SK-N-SH treated with all-trans-retinoic acid at 6 μM for 48 hours (cell line): ENCODE measurements at regions not wholly inside any gene's neighbourhood (a gene's known extent, or its start where the extent isn't known, plus 50 kb on each side); places are given as distances from the start of the nearest gene placed in this dataset.

Experiments
- ATAC-seq: fragments of 200-7000 bp; cut with Tn5 transposase; 3 replicates; pipeline ENCODE4 v1.9.1; 2020; ENCODE audit warnings: mild to moderate bottlenecking, moderate library complexity
- ARNTL ChIP-seq: fragments of 450-650 bp; formaldehyde crosslinking; IDR thresholded peaks from 2 replicates; pipeline ENCODE4 v1.5.0; 2020; ENCODE audit warnings: low read depth, mild to moderate bottlenecking, moderate library complexity, borderline replicate concordance
- CREB5 ChIP-seq: fragments of 250-450 bp; sonication (Bioruptor Pico); IDR thresholded peaks from 2 replicates; pipeline ENCODE4 v1.5.1; 2020; ENCODE audit warnings: low read depth, mild to moderate bottlenecking, moderate library complexity
- CSDC2 ChIP-seq: fragments of 250-450 bp; sonication (Bioruptor Pico); IDR thresholded peaks from 2 replicates; pipeline ENCODE4 v1.5.0; 2020; ENCODE audit warnings: mild to moderate bottlenecking, moderate library complexity
- GLIS3 ChIP-seq: fragments of 250-450 bp; sonication (Bioruptor Pico); IDR thresholded peaks from 2 replicates; pipeline ENCODE4 v1.5.0; 2020; ENCODE audit warnings: mild to moderate bottlenecking, moderate library complexity
- ISL1 ChIP-seq: fragments of 250-450 bp; sonication (Bioruptor Pico); IDR thresholded peaks from 2 replicates; pipeline ENCODE4 v2.1.2; 2022; ENCODE audit warnings: mild to moderate bottlenecking, moderate library complexity
- OSR1 ChIP-seq: fragments of 250-450 bp; sonication (Bioruptor Pico); IDR thresholded peaks from 2 replicates; pipeline ENCODE4 v1.8.0; 2022; ENCODE audit warnings: moderate library complexity, mild to moderate bottlenecking, inconsistent platforms
- PATZ1 ChIP-seq: fragments of 250-450 bp; sonication (Bioruptor Pico); IDR thresholded peaks from 2 replicates; pipeline ENCODE4 v1.8.0; 2020; ENCODE audit warnings: mild to moderate bottlenecking, moderate library complexity, borderline replicate concordance
- PPARA ChIP-seq: fragments of 250-450 bp; sonication (Bioruptor Pico); IDR thresholded peaks from 2 replicates; pipeline ENCODE4 v1.5.0; 2020; ENCODE audit warnings: mild to moderate bottlenecking, borderline replicate concordance
- RARB ChIP-seq: fragments of 250-450 bp; sonication (Bioruptor Pico); IDR thresholded peaks from 2 replicates; pipeline ENCODE4 v1.8.0; 2021; ENCODE audit warnings: mild to moderate bottlenecking, moderate library complexity
- TCF4 ChIP-seq: fragments of 250-450 bp; sonication (Bioruptor Pico); IDR thresholded peaks from 2 replicates; pipeline ENCODE4 v1.8.0; 2021; ENCODE audit warnings: mild to moderate bottlenecking, moderate library complexity, borderline replicate concordance
- TOX ChIP-seq: fragments of 250-450 bp; sonication (Bioruptor Pico); IDR thresholded peaks from 2 replicates; pipeline ENCODE4 v1.8.0; 2021; ENCODE audit warnings: mild to moderate bottlenecking, moderate library complexity, borderline replicate concordance
- TSHZ2 ChIP-seq: fragments of 250-450 bp; sonication (Bioruptor Pico); IDR thresholded peaks from 2 replicates; pipeline ENCODE4 v1.5.0; 2020; ENCODE audit warnings: mild to moderate bottlenecking, moderate library complexity
- ZC3H10 ChIP-seq: fragments of 250-450 bp; sonication (Bioruptor Pico); IDR thresholded peaks from 2 replicates; pipeline ENCODE4 v1.5.1; 2021; ENCODE audit warnings: mild to moderate bottlenecking, moderate library complexity
- ZFP3 ChIP-seq: fragments of 250-450 bp; sonication (Bioruptor Pico); IDR thresholded peaks from 2 replicates; pipeline ENCODE4 v1.5.0; 2020; ENCODE audit warnings: mild to moderate bottlenecking, moderate library complexity
- ZFP30 ChIP-seq: fragments of 450-650 bp; formaldehyde crosslinking; IDR thresholded peaks from 2 replicates; pipeline ENCODE4 v1.5.0; 2022; ENCODE audit warnings: mild to moderate bottlenecking, moderate library complexity
- ZNF565 ChIP-seq: fragments of 450-650 bp; formaldehyde crosslinking; conservative IDR thresholded peaks from 2 replicates; pipeline ENCODE4 v1.5.0; 2020; ENCODE audit warnings: low read depth, mild to moderate bottlenecking, moderate library complexity
- ZNF70 ChIP-seq: fragments of 450-650 bp; formaldehyde crosslinking; IDR thresholded peaks from 2 replicates; pipeline ENCODE4 v1.5.0; 2020; ENCODE audit warnings: mild to moderate bottlenecking, moderate library complexity

GRCh38 chr4:52292245-52292644 lies 241.1 kb downstream of the SPATA18 start (continued):
- TF ChIP-seq CREB5 (CRISPR knock-in tag) = no peak

- TF ChIP-seq TSHZ2 (CRISPR knock-in tag) (no peak), ZC3H10 (CRISPR knock-in tag) (no peak), TCF4 (CRISPR knock-in tag) (no peak), PPARA (CRISPR knock-in tag) (no peak), ZFP3 (CRISPR knock-in tag) (no peak), ISL1 (CRISPR knock-in tag) (no peak), RARB (CRISPR knock-in tag) (no peak), PATZ1 (CRISPR knock-in tag) (no peak), OSR1 (no peak), ZNF70 (CRISPR knock-in tag) (no peak), TOX (CRISPR knock-in tag) (no peak), GLIS3 (no peak)
- no peak for ATAC-seq
Measured at GRCh38 chr4:52296341-52296740, 245.2 kb downstream of the SPATA18 start.

- ATAC-seq = no peak
- no peak for TF ChIP-seq ZNF565 (CRISPR knock-in tag)
- no peak for TF ChIP-seq ZFP30 (CRISPR knock-in tag)
- TF ChIP-seq ZC3H10 (CRISPR knock-in tag) = no peak
- TF ChIP-seq RARB (CRISPR knock-in tag) = no peak
- no peak for TF ChIP-seq CSDC2 (CRISPR knock-in tag)
- no peak for TF ChIP-seq ZFP3 (CRISPR knock-in tag)
- TF ChIP-seq ARNTL (CRISPR knock-in tag) = no peak
- TF ChIP-seq ZNF70 (CRISPR knock-in tag) = no peak
Measured at GRCh38 chr4:52298444-52298843, 247.3 kb downstream of the SPATA18 start.

GRCh38 chr4:52299120-52299519 lies 248.0 kb downstream of the SPATA18 start:
- no peak for ATAC-seq
- TF ChIP-seq TCF4 (CRISPR knock-in tag) = no peak
- no peak for TF ChIP-seq ARNTL (CRISPR knock-in tag)
- TF ChIP-seq ZFP30 (CRISPR knock-in tag) = no peak
- no peak for TF ChIP-seq ZC3H10 (CRISPR knock-in tag)
- no peak for TF ChIP-seq GLIS3
- TF ChIP-seq TSHZ2 (CRISPR knock-in tag) = no peak
